Fibroblast of skin of right biceps (primary cell): ENCODE measurements at regions not wholly inside any gene's neighbourhood (a gene's known extent, or its start where the extent isn't known, plus 50 kb on each side); places are given as distances from the start of the nearest gene placed in this dataset.
"Not testable (repeated sequence)": the region's sequence is repeated elsewhere in the genome, so short reads cannot be mapped to it uniquely, and the experiment has no call there.

Source experiments
- DNase-seq: peaks from one replicate; pipeline ENCODE4 v3.0.0-alpha.2; 2013

DNA sequence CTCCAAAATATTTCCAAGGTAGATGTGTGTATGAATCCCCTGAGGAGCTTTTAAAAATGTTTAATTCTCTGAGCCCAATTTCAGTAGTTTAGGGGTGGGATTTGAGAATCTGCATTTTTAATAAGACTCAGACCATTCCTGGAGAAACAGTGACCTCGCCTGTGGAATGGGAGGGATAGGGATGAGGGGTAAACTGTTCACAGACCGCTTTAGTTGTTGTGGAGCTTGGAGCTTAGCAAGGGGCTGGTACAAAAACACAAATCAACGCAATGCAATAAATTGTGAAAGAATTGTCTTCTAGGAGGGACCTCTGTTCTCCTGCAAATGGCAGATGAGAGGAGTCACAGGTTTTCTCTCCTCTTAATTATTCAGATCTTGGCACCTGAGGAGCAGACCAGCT is 239.3 kb upstream of the SULF2 start:
- no peak for DNase-seq

DNA sequence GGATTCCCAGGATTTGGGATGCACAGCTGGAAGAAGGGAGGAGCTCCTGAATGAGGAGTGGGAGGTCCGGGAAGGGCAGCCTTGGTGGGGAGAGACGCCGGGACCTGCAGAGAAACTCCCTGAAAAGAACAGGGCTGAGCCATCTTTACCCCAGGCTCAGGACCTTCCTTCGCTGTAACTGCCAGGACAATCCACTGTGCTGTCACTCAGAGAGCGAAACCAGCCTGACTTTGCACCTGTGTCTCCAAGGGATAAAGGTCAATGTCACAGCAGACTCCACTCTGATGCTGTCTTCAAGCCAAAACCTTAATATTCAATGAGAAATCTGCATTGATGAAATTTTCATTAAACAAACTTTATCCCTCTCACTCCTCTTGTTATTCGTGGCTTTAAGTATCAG is 235.4 kb upstream of the SULF2 start:
- DNase-seq: not testable (repeated sequence)

- DNase-seq: no peak
These were observed 234.7 kb upstream of the SULF2 start for GRCh38 chr20:48019940-48020339.

DNA sequence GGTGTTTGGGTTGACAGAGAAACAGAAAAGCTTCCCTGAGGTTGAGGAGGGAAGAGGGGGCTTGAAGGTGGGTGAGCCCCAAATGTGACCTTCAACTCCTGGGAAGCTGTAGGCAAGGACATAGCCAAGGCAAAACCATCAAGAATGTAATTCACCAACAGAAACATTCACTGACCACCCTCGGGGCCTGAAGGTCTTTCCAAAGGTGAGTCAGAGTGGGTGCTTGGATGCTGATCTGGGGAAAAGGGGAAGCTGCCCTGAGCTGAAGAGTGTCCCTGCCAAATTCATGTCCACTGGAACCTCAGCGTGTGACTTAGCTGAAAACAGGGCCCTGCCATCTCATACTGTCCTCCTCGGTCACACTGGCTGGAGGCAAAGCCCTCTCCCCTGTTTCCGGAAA is 234.2 kb upstream of the SULF2 start:
- DNase-seq: peak; percentile 42

DNA sequence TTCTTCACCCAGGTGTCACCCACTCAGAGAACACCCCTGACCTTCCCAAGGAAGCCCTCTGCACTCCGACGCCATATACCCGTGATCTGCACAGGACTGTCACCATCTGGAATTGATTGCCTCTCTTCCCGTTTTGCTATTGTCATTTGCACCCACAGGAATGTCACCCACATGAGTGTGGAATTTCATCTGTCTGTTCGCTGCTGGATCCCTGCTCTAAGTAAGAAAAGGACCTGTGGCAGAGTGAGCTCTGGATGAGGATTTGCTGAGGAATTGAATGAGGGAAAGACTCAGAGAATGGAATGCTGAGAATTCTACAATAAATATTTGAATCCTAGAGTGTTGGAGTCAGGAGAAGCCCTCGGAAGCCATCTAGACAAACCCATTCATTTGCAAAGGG is 233.6 kb upstream of the SULF2 start:
- DNase-seq: peak; percentile 95

GRCh38 chr20:48017992-48018391 is 232.7 kb upstream of the SULF2 start:
- no peak for DNase-seq

DNA sequence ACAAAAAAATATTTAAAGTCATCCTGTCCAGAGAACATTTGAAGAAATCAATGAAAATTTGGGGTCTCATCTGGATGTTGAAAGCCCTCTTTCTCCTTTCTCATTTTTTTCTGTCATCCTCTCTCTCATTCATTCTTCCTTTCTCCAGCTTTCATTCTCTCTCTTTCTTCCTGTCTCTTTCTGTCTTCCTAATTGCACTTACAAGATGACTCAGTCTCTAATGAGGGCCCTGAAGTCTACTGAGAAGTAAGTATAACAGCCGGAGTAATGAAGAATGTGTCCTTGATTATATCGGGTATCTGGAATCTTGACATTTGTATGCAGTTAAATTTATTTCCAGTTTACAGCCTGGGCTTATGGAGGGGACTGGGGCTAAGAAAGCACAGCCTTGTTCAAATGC is 232.2 kb upstream of the SULF2 start:
- peak; percentile 88 for DNase-seq

- DNase-seq: peak; percentile 100
These were observed 230.9 kb upstream of the SULF2 start for GRCh38 chr20:48015943-48016723.

GRCh38 chr20:48015141-48015910 is 230.0 kb upstream of the SULF2 start:
- DNase-seq: peak; percentile 89

- peak; percentile 98 for DNase-seq
These were observed 227.2 kb upstream of the SULF2 start for GRCh38 chr20:48012401-48012974.

DNA sequence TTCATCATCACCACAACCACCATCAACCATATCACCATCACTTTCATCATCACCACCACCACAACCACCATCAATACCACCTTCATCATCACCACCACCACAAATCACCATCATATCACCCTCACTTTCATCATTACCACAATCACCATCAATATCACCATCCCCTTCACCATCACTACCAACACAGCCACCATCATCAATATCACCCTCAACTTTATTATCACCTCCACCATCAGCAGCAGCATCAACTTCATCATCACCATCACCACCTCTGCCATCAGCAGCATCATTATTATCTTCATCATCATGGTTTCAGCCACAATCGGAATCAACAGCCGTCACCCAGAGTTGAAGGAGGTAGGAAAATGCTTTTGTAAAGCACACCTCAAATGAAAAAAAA is 225.7 kb upstream of the SULF2 start:
- no peak for DNase-seq

DNA sequence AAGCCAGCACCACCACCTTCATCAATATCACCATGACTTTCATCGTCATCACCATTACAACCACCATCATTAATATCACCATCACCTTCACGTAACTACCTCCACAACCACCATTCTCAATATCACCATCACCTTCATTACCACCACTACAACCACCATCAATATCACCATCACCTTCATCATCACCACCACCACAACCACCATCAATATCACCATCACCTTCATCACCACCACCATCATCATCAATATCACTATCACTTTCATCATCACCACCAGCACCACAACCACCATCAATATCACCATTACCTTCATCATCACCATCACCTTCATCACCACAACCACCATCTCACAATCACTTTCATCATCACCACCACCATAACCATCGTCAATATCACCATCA is 225.3 kb upstream of the SULF2 start:
- no peak for DNase-seq

- peak; percentile 92 for DNase-seq
These were observed 223.7 kb upstream of the SULF2 start for GRCh38 chr20:48008850-48009515.

- DNase-seq: no peak
These were observed 222.1 kb upstream of the SULF2 start for GRCh38 chr20:48007351-48007750.

DNA sequence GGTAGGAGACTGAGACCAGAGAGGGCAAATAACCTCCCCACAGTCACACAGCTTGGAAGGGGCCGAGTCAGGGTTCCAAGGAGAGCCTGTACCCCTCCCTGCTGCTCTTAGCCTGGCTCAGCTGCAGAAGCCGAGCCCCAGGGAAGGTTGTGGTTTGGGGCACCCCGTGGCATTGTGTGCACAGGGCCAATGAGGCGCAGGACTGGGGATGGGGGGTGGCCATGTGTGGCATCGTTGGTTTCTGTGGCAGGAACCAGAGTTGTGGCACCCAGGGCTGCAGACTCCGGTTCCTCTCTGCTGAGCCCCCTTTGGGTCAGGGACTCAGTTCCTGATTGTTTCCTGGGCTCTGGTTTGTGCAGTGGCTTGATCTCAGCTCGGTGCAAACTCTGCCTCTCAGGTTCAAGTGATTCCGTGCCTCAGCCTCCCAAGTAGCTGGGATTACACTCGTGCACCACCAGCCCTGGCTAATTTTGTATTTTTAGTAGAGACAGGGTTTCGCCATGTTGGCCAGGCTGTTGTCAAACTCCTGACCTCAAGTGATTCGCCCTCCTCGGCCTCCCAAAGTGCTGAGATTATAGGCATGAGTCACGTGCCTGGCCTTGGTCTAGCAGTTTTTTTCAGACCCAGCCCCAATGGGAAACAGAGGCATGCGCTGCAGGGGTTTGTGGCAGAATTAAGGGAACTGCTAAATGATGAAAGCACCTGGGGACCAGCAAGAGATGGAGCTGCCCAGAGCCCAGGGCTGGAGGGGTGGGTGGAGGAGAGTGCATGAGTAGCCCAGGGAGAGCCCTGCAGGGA is 221.0 kb upstream of the SULF2 start:
- peak; percentile 90 for DNase-seq

- no peak for DNase-seq
These were observed 217.7 kb upstream of the SULF2 start for GRCh38 chr20:48003021-48003420.

GRCh38 chr20:48002517-48002970 is 217.3 kb upstream of the SULF2 start:
- peak; percentile 48 for DNase-seq

- peak; percentile 65 for DNase-seq
These were observed 213.9 kb upstream of the SULF2 start for GRCh38 chr20:47999166-47999565.

DNA sequence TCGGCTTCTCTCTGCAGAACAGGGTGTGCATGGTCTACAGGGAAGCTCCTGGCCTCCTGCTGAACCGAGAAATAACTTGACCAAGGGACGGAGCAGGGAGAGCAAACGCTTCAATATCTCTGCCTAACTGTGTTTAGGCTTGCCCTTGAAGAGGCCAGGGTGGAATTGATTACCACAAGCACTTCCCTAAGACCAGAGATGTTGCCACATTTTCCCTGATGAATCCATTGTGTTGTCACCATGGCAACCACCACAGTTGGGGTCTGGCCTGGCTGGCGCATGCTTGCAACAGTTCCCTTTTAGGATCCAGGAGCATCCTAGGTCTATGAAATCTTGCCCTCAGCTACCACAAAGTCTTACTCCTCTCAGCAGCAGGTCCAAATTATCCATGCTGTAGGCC is 213.5 kb upstream of the SULF2 start:
- DNase-seq: peak; percentile 74

DNA sequence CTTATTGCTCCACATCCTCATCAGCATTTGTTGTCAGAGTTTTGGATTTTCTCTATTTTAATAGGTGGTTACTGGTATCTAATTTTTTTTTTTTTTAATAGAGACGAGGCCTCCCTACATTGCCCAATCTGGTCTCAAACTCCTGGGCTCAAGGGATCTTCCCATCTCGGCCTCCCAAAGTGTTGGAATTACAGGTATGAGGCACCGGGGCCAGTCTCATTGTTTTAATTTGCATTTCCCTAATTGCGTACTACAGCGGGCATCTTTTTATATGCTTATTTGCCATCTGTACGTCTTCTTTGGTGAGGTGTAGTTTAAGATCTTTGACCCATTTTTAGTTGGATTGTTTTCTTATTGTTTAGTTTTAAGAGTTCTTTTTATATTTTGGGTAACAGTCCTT is 210.4 kb upstream of the SULF2 start:
- DNase-seq: no peak

GRCh38 chr20:47993817-47994216 is 208.5 kb upstream of the SULF2 start:
- no peak for DNase-seq

GRCh38 chr20:47993035-47993755 is 207.9 kb upstream of the SULF2 start:
- no peak for DNase-seq
